ENCODE measurements at regions not wholly inside any gene's neighbourhood (a gene's known extent, or its start where the extent isn't known, plus 50 kb on each side); places are given as distances from the start of the nearest gene placed in this dataset.

DNA sequence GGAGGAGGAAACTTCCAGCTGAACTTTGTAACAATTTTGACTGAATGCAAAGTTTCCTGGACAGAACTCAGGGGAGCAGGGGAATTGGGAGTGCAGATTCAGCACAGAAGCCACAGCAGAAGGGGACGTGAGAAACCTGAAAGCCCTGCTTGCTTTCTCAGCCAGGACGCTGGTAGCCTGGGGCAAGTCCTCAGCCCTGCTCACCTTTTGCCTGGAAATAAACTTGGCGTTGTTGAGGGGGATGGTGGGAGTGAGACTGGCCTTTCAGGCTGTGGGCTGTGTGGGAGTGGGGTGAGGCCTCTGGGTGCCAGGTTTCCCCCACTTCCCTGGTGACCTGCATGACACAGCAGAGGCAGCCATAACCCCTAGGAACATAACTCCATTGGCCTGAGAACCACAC is 238.1 kb upstream of the HS3ST5 start (continued):
- TF ChIP-seq, protein P1, sequence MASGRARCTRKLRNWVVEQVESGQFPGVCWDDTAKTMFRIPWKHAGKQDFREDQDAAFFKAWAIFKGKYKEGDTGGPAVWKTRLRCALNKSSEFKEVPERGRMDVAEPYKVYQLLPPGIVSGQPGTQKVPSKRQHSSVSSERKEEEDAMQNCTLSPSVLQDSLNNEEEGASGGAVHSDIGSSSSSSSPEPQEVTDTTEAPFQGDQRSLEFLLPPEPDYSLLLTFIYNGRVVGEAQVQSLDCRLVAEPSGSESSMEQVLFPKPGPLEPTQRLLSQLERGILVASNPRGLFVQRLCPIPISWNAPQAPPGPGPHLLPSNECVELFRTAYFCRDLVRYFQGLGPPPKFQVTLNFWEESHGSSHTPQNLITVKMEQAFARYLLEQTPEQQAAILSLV (tag; IDR thresholded peaks at IDR 0.05) = no peak
- TF ChIP-seq MEF2D (tag; conservative IDR thresholded peaks at IDR 0.05; ENCODE audit: low read depth) (no peak), HMG20A (CRISPR knock-in tag; conservative IDR thresholded peaks at IDR 0.05) (no peak), RBFOX2 (IDR thresholded peaks at IDR 0.05; ENCODE audit: low read depth, low read length) (no peak), SIN3A (IDR thresholded peaks at IDR 0.05; ENCODE audit: borderline replicate concordance in 2 of 2, control insufficient read depth in 1 of 2, low read depth in 2 of 2, low read length in 2 of 2) (no peak), CEBPB (tag; IDR thresholded peaks at IDR 0.05) (no peak)

DNA sequence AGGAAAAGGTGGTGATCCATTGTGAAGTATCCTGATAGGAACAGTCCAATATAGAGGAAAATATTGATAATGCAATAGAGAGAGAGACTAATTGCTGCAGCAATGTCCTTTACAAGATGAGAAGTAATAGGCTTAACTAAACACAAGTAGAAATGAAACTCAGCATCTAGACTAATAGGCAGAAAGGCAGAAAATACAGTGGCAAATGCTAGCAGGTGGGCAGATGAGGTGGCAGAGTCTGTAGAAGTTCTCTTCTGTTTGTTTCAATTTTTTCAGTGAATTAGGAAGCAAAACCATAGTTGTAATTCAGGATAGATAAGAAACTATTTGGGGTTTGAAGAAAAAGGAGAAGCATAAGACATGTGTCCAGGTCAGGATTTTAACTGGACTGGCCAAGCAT is 236.7 kb upstream of the HS3ST5 start:
- ChIA-PET CTCF (ENCODE audit: low intra/inter-chr PET ratio) (no interaction called here), POLR2A (no interaction called here)
- H3K27ac ChIP-seq (ENCODE audit: extremely low read depth, low read depth, low read length) = no peak overlapping the region
- no peak overlapping the region for H3K4me3 ChIP-seq
- intact Hi-C loops (cut with micrococcal nuclease) = no loop called here
- no peaks in the 10 kb centered on the region for H3K27me3 ChIP-seq (ENCODE audit: control insufficient read depth in 2 of 2, insufficient read depth in 2 of 2, low read length in 2 of 2)
- no peaks in the 10 kb centered on the region for H3K36me3 ChIP-seq (ENCODE audit: control insufficient read depth, insufficient read depth, low read length)
- in situ Hi-C loops (cut with MboI) = no loop called here
- no TSS peak for BruUV-seq (replicated peaks)
- H2AFZ ChIP-seq (ENCODE audit: low read depth, low read length) = no peak overlapping the region
- no peak for ATAC-seq
- no peak for DNase-seq (ENCODE audit: extremely low read depth in 1 of 4, low spot score in 3 of 4)
- no peaks in the 10 kb centered on the region for H4K20me1 ChIP-seq (replicated peaks; ENCODE audit: control insufficient read depth, insufficient read depth, low read length)
- no peaks in the 10 kb centered on the region for H3K9me1 ChIP-seq (ENCODE audit: control insufficient read depth, insufficient read depth, low read length)
- no peak overlapping the region for H3K4me2 ChIP-seq (ENCODE audit: insufficient read depth, low read length)
- no peak for FAIRE-seq
- no peaks in the 10 kb centered on the region for H3K9me3 ChIP-seq (replicated peaks; ENCODE audit: control insufficient read depth, insufficient read depth, low read depth, low read length)
- no peak for TF ChIP-seq ZNF224 (CRISPR knock-in tag; IDR thresholded peaks at IDR 0.05)
- no peak for TF ChIP-seq BCL6 (CRISPR knock-in tag; IDR thresholded peaks at IDR 0.05)
- TF ChIP-seq RHOXF2B (CRISPR knock-in tag; conservative IDR thresholded peaks at IDR 0.05) = no peak
- no peak for TF ChIP-seq SREBF1 (IDR thresholded peaks at IDR 0.05; ENCODE audit: borderline replicate concordance, low read depth, low read length)
- TF ChIP-seq ELF2 (CRISPR knock-in tag; IDR thresholded peaks at IDR 0.05) = no peak
- TF ChIP-seq BMI1 (IDR thresholded peaks at IDR 0.05; ENCODE audit: low read length) = no peak
- no peak for TF ChIP-seq JUND (IDR thresholded peaks at IDR 0.05; ENCODE audit: borderline replicate concordance, low read depth, low read length)
- TF ChIP-seq JUND (tag; IDR thresholded peaks at IDR 0.05; ENCODE audit: borderline replicate concordance, low read depth, low read length) = no peak
- TF ChIP-seq, protein P2, sequence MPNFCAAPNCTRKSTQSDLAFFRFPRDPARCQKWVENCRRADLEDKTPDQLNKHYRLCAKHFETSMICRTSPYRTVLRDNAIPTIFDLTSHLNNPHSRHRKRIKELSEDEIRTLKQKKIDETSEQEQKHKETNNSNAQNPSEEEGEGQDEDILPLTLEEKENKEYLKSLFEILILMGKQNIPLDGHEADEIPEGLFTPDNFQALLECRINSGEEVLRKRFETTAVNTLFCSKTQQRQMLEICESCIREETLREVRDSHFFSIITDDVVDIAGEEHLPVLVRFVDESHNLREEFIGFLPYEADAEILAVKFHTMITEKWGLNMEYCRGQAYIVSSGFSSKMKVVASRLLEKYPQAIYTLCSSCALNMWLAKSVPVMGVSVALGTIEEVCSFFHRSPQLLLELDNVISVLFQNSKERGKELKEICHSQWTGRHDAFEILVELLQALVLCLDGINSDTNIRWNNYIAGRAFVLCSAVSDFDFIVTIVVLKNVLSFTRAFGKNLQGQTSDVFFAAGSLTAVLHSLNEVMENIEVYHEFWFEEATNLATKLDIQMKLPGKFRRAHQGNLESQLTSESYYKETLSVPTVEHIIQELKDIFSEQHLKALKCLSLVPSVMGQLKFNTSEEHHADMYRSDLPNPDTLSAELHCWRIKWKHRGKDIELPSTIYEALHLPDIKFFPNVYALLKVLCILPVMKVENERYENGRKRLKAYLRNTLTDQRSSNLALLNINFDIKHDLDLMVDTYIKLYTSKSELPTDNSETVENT (CRISPR knock-in tag; IDR thresholded peaks at IDR 0.05) = no peak
- TF ChIP-seq MED1 (CRISPR knock-in tag; IDR thresholded peaks at IDR 0.05; ENCODE audit: borderline replicate concordance) = no peak
- TF ChIP-seq HDAC6 (IDR thresholded peaks at IDR 0.05; ENCODE audit: low read depth, low read length) = no peak
- TF ChIP-seq ZNF699 (CRISPR knock-in tag; IDR thresholded peaks at IDR 0.05; ENCODE audit: insufficient replicate concordance) = no peak
- TF ChIP-seq U2AF1 (optimal IDR thresholded peaks at IDR 0.05; ENCODE audit: low read depth, low read length) = no peak
- no peaks in the 10 kb centered on the region for H3K79me2 ChIP-seq (ENCODE audit: control insufficient read depth, insufficient read depth, low read length)
- H3K9ac ChIP-seq (ENCODE audit: insufficient read depth in 1 of 2, low read depth in 2 of 2, low read length in 2 of 2) = no peak overlapping the region
- H3K4me1 ChIP-seq (replicated peaks in 1 of 2; ENCODE audit: control insufficient read depth in 2 of 2, insufficient read depth in 2 of 2, low read length in 2 of 2) = no peaks in the 10 kb centered on the region

All from K562 (cell line).